ENCODE measurements at regions not wholly inside any gene's neighbourhood (a gene's known extent, or its start where the extent isn't known, plus 50 kb on each side); places are given as distances from the start of the nearest gene placed in this dataset.

- Histone ChIP-seq H3K4me1 (ENCODE audit: control insufficient read depth, insufficient read depth, low read length) (no peaks in the 10 kb centered on the region), H3K9me3 (ENCODE audit: control insufficient read depth, insufficient read depth, low read depth, low read length) (no peaks in the 10 kb centered on the region), H3K27me3 (ENCODE audit: control insufficient read depth, insufficient read depth, low read length) (no peaks in the 10 kb centered on the region), H3K27ac (ENCODE audit: low read length) (no peak overlapping the region), H3K4me3 (ENCODE audit: low read depth in 2 of 2, low read length in 2 of 2) (no peak overlapping the region), H3K36me3 (ENCODE audit: control insufficient read depth, insufficient read depth, low read length) (no peaks in the 10 kb centered on the region)
- ChIA-PET CTCF (no interaction called here), POLR2A (no interaction called here)
- in situ Hi-C loops (cut with HindIII; ENCODE audit: low pct_unique_long_range_greater_than_20kb, low sequenced_read_pairs) (no loop called here), intact Hi-C loops (cut with micrococcal nuclease; ENCODE audit: unreplicated experiment) (no loop called here)
- no TSS peak for BruUV-seq (replicated peaks)
- DNase-seq (ENCODE audit: low read depth, low spot score) = no peak
- ATAC-seq = no peak
- no peak for TF ChIP-seq SIN3A (IDR thresholded peaks at IDR 0.05; ENCODE audit: borderline replicate concordance, insufficient read depth, low read depth, low read length)
- TF ChIP-seq REST (IDR thresholded peaks at IDR 0.05; ENCODE audit: insufficient read depth in 1 of 2, low read depth in 2 of 2, low read length in 1 of 2) = no peak
- no peak for TF ChIP-seq CTCF (IDR thresholded peaks at IDR 0.05)
These were observed 311.7 kb upstream of the FMN2 start for GRCh38 chr1:239779962-239780361.

- no peak for DNase-seq (ENCODE audit: low read depth, low spot score)
- CTCF ChIA-PET = no interaction called here
- H3K27ac ChIP-seq (ENCODE audit: low read length) = no peak overlapping the region
- H3K4me1 ChIP-seq (ENCODE audit: control insufficient read depth, insufficient read depth, low read length) = no peaks in the 10 kb centered on the region
- H3K27me3 ChIP-seq (ENCODE audit: control insufficient read depth, insufficient read depth, low read length) = no peaks in the 10 kb centered on the region
- no peak overlapping the region for H3K4me3 ChIP-seq (ENCODE audit: low read depth in 2 of 2, low read length in 2 of 2)
- H3K9me3 ChIP-seq (ENCODE audit: control insufficient read depth, insufficient read depth, low read depth, low read length) = no peaks in the 10 kb centered on the region
- no peak for ATAC-seq
- intact Hi-C loops (cut with micrococcal nuclease; ENCODE audit: unreplicated experiment) = no loop called here
- POLR2A ChIA-PET = no interaction called here
- no TSS peak for BruUV-seq (replicated peaks)
- in situ Hi-C loops (cut with HindIII; ENCODE audit: low pct_unique_long_range_greater_than_20kb, low sequenced_read_pairs) = no loop called here
- no peaks in the 10 kb centered on the region for H3K36me3 ChIP-seq (ENCODE audit: control insufficient read depth, insufficient read depth, low read length)
- TF ChIP-seq POLR2AphosphoS5 (IDR thresholded peaks at IDR 0.05; ENCODE audit: low read depth, low read length) (no peak), SIN3A (IDR thresholded peaks at IDR 0.05; ENCODE audit: borderline replicate concordance, insufficient read depth, low read depth, low read length) (no peak), CTCF (IDR thresholded peaks at IDR 0.05) (no peak), REST (IDR thresholded peaks at IDR 0.05; ENCODE audit: insufficient read depth in 1 of 2, low read depth in 2 of 2, low read length in 1 of 2) (no peak), TCF7L2 (IDR thresholded peaks at IDR 0.05; ENCODE audit: low read depth, low read length) (no peak)
These were observed 306.8 kb upstream of the FMN2 start for GRCh38 chr1:239784896-239785295.
